ENCODE measurements at regions not wholly inside any gene's neighbourhood (a gene's known extent, or its start where the extent isn't known, plus 50 kb on each side); places are given as distances from the start of the nearest gene placed in this dataset.
"Not testable (repeated sequence)": the region's sequence is repeated elsewhere in the genome, so short reads cannot be mapped to it uniquely, and the experiment has no call there.

DNA sequence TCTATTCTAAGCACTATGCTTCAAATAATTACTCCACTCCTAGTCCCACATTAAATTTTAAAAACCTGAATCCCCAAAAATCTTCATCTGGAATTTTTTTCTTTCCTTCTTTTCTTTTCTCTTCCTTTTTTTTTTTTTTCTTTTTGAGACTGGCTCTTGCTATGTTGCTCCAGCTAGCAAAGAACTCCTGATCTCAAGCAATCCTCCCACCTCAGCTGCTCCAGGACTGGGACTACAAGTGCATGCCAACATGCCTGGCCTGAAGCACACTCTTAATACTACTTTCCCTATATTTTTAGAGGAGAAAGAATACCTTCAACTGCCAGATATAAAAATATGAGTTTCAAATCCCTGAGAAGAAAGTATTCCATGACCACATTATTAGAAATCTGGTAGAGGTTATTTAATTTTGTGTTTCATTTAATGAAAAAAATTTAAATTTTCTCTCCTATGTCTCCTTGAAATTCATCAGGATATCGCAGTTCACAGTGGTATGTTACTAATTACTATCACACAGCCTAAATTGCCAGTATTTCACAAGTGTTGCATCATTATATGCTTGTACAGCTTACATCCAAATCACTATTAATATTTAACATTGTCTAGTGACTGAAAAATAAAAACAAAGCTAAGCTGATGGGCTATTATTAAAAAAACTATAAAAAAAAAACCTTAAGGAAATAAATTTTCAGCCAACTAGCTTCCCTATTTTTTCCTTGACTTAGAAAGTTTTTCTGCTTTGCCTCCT is 227.8 kb downstream of the NAF1 start:
- DNase-seq = no peak

DNA sequence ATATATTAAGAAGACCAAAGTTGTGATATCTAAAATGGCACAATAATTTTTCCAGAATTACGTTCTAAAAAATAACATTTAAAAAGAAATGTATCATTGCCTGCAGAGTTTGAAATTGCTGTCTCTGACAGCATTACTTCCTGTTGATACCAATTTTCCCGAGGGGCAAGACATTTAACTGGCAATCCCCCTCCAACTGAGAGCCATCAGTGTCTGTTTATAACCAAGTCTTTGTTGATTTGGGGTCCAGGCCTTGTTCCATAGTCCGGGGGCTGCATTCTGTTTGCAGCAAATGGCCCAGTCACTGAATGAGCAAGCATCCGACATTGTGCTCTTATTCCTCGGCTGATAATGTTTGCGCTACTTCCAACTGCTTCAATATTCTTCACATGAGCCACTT is 231.5 kb downstream of the NAF1 start:
- DNase-seq = no peak

DNA sequence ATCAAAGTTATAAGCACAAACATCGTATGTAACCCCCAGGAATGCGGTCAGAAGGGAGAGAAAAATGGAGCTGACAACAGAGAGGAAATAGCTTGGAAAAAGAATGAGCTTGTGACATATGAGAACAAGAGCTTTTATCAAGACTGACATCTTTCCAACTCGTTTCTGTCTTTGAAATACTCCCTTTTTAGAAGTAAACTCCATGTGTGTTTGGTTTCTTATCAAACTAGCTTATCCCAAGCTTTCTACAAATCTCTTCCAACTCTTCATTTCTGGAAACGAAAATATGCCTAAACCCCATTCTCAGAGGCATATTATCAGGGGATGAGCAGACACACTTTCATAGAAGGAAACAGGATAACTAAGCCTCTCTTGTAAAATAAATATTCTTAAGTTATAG is 235.4 kb downstream of the NAF1 start:
- no peak for DNase-seq

DNA sequence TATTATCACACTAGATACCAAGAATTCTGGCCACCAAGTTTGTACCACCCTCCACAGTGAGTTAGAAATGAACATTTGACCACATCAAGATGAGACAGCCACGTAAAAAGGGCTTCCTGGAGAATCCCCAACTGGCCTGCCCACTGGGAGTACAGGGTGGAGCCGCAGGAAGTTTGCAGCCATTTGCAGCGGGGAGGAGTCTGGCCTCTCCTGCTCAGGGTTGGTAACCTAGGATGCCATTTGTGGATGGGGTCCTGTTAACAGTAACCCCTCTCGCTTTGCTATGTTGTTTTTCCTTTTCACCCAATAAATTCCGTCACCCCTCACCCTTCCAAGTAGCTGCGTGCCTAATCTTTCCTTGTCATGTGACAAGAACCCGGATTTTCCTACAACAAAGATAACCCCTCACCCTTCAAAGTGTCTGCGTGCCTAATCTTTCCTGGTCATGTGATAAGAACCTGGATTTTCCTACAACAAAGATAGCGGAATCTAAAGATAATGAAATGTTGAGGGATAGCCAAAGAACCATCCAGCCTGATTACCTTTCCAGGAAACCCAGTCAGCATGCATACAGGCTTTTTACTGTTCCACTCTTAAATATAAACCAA is 245.4 kb downstream of the NAF1 start:
- DNase-seq = no peak

DNA sequence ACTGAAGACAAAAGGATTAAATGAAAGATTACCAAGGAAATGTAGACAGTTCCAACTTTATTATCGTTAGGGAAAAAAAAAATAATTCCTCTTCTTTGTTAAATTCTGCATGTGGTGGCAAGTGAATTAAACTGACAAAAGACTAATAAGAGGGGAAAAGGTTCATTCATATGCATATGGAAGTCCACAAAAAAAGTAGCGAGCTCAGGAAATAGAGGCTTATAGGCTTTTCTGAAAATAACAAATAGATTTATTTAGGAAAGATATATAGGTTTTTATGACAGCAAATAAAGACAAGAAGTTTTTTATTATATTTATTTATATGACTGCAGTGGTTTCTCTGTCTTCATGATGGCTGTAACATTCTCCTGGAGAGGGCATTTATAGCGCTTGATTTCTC is 246.0 kb downstream of the NAF1 start:
- no peak for DNase-seq

DNA sequence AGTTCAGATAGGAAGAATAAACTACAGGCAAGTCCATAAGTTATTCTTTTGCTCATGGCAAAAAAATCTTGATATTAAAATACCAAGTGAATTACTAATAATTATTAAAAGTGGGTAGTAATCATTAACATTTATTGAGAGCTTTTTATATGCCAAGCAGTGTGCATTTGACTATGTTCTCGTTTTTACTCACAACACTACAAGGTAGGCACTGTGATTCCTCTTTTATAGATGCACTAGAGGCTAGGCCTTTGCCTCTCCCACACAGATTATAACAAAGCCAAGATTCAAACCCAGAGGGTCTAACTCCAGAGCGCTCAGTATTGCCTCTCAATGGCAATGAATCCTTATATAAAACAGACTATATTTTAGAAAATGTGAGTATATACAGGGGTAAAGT is 254.2 kb downstream of the NAF1 start:
- DNase-seq = no peak

DNA sequence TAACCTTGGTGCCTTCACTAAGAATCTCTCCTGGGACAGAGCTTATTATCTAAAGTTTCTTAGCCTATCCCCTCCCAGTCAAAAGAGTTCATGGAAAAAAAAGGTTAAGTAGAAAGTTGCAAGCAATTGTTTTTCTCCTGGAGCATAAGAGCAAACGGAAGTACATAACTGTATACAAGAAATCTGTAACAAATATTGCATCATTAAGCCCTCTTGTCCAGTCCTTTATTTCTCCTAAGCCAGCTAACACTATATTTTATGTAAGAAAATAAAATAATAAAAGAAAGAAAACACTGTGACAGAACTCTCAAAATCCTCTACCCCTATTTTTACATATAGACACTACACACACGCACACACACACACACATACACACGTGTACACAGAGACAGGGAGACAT is 255.3 kb downstream of the NAF1 start:
- DNase-seq = no peak

DNA sequence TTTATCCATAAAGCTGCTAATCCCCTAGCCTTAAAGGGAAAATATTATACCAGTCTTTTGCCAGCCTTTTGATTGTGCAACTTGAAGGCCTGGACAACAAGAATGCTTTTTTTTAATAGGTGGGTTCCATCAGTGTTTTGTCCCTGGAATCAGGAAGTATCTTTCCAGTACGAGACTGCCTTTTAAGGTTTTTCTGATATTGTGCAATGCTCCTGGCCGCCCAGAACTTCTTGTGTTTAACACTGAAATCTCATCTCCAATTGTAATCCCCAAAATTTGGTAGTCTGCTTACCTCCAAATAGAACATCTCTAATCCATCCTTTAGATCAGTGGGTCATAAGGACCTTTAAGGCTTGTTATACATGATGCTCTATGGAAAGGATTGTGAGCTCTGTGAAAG is 256.7 kb downstream of the NAF1 start:
- no peak for DNase-seq

DNA sequence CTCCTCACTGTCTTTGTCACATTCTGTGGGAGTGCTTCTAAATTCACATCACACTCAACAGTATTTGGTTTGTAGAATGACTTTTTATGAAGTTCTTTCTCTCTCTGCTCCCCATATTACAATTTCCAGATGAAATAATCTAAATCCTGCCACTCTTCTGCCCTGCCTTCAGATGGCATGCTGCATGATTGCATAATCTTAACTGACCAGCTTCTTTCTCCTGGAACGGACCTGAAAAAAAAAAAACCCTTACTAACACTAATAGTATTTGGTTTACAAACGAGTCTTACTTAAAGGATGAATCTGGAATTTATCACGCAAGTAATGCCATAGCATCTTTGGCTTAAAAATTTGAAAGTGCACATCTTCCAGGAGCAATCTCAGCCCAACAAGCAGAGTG is 272.3 kb downstream of the NAF1 start:
- DNase-seq = no peak

DNA sequence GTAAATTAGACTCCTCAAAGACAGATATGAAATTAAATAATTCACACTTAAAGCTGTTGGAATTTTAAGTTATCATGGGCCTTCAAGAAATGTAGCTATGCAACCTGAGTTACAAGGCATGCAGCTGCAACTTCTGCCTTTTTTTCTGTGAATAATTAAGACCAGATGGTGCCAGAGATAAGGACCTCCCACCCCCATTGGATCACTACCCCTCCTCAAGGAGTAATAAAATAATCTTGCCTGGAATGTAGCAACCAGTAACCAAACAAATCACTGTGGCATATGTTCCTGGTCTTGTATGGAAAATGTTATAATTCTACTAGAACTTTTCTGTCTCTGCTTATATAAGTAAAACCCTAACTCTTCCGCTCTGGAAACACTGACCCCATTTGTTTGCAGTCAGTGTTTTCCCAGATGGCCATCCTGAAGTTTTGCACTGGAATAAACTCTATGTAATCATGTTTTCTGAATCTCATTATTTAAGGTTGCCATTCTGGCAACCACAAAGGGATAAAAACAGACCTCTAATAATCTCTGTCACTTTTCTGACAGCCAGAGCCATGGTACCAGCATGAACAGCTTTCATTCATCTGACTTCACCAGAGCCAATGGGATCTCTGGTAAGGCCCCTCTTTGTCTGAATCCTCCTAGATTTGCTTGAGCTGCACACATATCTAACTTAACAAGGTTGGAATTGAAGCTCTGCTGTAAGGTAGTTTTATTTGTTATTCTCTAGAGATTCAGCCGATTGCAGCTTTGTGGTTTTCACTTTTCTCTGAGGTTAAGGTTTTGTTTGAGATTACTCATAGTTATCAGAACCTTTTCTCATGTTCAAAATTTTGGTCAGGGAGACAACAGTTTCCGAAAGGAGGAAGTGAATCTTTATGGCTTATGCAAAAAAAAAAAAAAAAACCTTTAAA is 274.6 kb downstream of the NAF1 start:
- DNase-seq = no peak

DNA sequence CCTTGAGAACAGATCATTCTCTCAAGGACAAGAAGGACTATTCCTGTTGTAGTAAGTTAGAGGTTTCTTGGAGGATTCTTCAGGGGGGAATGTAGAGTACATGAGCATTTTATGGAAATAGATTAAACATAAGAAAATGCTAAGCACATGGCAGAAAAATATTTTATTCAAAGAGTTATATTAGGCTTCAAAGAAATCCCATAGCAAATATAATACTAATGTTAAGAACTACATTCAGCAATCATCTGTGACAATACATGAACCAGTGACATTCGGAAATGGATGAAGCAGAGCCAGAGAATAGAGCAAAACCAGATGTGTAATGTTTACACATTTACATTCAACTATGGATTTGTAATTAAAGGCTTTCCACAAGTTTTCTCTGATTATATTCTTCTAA is 288.6 kb downstream of the NAF1 start:
- DNase-seq = no peak

DNA sequence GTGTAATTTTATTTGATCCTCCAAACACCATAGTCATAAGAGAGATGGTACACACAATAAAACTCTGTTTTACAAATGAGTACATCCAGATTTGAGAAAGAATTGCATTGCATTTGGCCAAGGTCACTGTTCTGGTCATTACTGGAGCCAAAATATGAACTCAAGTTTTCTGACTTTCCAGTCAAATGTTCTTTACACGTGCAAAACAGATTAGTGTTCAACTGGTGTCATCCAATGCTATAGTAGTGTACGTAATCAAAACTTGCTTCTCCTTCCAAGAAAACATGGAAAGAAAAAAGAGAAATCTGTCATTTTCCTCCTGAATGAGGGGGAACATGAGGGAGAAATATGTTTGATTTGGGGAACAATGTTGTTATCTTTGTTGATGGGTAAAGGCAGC is 291.9 kb downstream of the NAF1 start:
- no peak for DNase-seq

DNA sequence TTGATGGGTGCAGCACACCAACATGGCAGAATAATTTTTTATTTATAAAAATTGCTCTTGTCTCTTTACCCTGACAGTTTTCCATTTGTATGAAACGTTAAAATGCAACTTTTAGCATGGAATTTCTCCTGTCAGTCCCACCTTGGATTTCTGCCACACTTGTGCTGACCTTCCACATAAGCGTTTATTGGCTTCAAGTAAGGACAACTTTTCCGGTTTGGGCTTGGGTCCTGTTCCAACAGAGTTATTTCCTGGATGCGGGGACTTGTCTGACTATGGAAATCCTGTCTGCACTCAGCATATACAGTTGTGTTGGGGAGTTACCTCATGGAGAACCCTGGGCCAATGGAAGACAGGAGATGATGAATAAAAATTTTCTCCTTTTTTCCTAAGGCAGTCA is 294.7 kb downstream of the NAF1 start:
- DNase-seq = no peak

DNA sequence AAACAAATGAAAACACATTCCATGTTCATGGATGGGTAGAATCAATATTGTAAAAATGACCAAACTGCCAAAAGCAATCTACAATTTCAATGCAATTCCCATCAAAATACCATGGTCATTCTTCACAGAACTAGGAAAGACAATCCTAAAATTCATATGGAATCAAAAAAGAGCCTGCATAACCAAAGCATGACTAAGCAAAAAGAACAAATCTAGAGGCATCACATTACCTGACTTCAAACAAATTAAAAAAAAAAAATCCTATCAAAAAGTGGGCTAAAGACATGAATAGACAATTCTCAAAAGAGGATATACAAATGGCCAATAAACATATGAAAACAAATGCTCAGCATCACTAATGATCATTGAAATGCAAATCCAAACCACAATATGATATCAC is 297.5 kb downstream of the NAF1 start:
- DNase-seq = no peak

DNA sequence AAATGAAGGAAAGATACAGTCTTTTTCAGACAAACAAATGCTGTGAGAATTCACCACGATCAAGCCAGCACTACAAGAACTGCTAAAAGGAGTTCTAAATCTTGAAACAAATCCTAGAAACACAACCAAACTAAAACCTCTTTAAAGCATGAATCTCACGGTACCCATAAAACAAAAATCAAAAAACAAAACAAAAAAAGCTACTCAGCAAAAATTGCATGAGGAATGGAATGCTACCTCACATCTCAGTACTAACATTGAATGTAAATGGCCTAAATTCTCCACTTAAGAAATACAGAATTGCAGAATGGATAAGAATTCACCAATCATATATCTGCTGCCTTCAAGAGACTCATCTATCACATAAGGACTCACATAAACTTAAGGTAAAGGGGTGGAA is 300.1 kb downstream of the NAF1 start:
- no peak for DNase-seq

DNA sequence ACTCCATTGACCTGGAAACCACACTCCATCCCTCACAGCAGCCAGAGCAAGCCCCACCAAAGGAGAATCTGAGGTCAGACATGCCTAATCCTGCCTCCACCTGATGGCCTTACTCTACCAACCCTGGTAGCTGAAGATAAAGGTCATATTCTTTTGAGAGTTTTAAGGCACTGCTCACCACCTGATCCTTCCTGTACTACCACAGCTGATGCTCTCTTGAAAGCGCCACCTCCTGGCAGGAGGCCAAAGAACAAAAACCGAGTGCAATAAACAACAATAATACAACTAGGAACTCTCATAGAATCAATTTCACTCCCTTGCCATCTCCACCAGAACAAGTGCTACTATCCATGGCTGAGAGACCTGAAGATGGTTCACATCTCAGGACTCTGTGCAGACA is 301.6 kb downstream of the NAF1 start:
- DNase-seq = no peak

DNA sequence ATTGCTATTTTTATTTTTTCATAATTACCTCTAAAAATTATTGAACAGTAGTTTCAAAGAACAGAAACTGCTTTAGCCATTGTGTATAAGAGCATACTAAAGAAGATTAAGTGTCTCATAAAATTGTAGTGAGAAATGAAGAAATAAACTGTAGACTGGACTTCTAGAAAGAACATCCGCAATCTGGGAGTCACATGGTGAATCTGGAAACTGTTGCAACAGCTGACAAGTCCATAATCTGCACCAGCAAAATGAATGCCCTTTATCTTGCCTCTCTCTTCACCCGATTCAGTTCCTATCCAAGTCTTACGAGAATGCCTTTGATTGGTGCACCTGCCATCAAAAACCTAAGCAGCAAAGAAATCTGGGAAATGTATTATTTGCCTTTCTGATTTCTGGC is 312.9 kb downstream of the NAF1 start:
- DNase-seq = no peak

DNA sequence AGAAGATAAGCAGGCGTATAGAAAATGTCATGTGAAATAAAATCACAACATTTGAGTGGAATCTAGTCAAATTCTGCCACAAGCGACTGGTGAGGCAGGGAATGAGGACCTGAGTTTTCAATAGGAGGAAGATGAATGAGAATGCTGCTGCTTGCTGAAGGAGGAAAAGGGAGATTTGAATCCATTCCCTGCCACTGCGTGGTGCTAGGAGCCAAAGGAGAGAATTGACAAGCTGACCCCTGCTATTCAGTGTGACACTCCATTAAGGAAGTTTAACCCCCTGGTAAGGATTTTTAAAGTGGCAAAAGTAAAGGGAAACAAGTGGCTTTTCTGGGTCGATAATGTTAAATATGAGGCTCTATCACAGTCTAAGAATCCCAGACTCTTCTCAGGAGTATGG is 314.0 kb downstream of the NAF1 start:
- no peak for DNase-seq

DNA sequence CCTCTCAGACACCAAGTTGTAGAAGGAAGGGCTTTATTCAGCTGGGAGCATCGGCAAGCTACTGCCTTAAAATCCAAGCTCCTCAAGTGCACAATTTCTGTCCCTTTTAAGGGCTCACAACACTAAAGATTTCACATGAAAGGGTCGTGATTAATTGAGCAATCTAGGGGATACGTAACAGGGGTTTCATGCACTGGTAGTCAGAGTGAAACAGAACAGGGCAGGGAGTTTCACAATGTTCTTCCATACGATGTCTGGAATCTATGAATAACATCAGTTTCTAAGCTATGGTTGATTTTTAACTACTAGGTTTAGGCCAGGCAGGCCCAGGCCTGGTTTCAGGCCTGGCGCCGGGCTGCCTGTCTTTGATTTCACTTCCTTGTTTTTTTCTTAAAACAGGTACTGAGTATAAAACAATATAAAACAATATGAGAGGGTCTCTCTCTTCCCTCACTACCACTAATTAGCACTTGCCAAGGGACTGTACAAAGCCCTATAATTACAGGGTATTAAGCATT is 315.4 kb downstream of the NAF1 start:
- not testable (repeated sequence) for DNase-seq

DNA sequence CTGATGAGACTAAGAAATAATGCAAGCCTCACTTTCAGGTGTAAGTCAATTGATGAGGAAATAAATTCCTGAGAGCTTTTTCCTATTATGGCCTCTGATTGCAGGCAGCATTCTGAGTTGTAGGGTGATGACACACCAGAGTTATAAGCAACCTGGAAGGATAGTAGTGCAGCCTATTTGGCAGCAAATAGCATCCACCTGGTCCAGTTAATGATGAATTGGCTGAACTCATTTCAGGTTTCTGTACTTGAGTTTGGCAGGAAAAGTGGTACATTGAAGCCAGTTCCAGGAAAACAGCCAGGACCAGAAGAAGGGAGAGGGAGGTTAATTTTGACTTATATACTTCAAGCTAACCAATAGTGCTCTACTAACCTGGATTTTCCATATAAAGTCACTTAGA is 316.8 kb downstream of the NAF1 start:
- no peak for DNase-seq

DNA sequence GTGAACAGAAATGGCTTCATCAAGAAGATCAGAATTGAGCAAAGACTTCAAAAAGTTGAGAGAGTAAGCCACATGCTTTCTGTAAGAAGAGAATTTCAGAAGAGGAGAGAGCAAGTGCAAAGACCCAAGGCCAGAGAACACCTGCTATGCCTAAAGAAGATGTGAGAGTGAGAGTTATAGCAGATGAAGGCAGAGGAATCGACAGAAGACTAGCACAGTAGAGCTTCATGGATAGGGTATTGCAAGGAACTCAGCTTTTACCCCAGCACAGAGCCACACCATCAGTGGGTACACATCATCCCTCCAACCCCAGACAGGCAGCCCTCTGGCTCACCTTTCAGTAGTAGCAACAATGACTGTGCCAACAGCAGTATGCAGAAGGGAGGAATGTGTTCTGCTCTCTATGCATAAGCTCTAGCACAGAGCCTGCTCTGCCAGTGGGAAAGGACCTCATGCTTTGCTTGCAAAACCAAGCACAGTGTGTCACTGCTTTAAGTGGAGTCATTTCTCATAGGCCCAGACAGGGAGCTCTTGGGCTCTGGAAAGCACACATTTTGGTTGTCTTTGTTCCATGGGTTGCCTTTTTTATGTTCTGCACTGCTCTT is 318.6 kb downstream of the NAF1 start:
- DNase-seq = no peak

DNA sequence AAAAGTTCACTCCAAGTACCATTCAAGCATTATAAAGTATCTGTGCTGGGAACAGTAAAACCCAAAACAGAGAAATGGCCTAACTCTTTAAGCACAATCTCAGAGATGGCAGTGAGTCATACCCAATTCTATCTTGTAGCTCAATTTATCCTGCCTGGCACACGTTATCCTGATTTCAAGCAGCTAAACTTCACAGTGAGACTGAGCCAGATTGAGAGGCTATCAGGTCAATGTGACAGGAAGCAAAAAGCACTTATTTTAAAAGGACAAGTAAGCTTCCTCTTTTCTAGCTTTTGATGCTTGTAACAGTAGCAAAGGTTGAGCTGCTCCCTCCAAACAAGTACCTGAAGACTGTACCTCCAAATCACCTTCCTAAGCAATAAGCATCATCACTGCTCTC is 324.9 kb downstream of the NAF1 start:
- DNase-seq = no peak

DNA sequence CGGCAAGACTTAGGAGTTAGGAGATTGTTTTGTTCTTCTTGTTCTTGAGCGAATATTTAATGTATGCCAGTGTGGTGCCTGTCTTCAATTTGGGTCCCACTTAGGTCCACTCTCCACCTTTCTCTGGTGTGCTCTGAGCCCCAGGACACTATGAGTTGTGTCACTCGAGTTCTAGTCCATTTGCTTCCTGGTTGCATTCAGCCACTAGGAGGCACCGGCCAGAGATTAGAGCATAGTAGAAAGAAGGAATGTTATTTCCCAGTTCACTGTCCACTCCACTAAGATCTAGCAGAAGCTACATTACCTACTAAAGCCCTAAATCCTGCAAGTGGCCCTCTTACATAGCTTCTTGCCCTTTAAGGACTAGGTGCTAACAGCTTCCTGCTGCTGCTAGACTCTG is 326.9 kb downstream of the NAF1 start:
- DNase-seq = no peak

Measured in dermis blood vessel endothelial cell (primary cell).